ENCODE measurements at regions not wholly inside any gene's neighbourhood (a gene's known extent, or its start where the extent isn't known, plus 50 kb on each side); places are given as distances from the start of the nearest gene placed in this dataset.

DNA sequence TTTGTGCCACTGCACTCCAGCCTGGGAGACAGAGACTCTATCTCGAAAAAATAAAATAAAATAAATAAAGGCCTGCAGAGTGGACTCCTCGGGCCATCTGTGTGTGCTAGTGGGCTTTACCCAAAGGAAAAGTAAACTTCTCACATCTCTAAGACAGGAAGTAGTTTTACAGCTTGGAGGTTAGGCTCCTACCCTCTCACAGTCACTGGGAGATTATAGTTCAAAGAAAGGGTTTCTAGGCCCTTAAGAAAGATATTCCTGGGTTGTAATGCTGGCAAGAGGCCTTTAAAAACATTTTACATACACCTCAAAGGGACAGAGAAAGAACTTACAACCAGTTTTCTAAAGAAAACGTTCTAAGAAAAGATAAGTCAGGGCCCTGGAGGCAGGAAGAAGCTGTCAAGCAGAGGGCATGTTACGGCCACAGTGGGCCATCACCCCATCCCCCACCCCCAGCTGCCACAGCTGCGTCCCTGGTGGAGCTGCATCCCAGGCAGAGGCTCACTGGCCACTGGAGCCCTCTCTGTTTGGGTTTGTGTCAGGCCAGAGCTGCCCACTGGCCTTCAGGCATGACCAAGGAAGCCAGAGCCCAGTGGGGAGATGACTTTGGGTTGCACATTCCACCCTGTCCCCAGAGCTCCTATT lies 78.1 kb upstream of the CDK20 start:
- CTCF ChIA-PET, result no interaction called here
- POLR2A ChIA-PET, result no interaction called here
- 35% methylated on average over 5 of the region's 5 CpGs for WGBS (ENCODE audit: low lambda C conversion rate)

DNA sequence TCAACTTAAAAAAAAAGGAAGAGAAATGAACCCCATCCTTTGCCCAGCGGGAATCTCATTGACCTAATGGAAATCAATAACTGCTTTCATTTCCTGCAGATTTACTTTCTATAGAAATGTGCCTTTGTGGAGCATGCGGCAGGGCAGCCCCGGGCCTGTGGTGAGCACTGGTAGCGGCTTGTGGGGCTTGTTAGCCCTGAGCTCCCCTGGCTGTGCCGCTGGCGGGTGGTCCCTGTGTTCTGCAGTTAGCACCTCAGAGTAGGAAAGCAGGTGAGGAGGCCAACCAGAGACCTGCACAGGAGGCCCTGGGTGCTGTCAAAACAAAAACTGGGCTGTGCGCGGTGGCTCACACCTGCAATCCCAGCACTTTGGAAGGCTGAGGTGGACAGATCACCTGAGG lies 76.8 kb upstream of the CDK20 start:
- no peaks in the 10 kb centered on the region for H3F3A ChIP-seq (replicated peaks; ENCODE audit: insufficient read depth)
- WGBS (ENCODE audit: low lambda C conversion rate), result 86% methylated on average over 5 of the region's 8 CpGs
- no peaks in the 10 kb centered on the region for H3K9me2 ChIP-seq
- H3K4me3 ChIP-seq (ENCODE audit: low read depth in 2 of 2, low read length in 1 of 2), result no peak overlapping the region
- H3K36me3 ChIP-seq (replicated peaks in 1 of 2; ENCODE audit: control insufficient read depth in 1 of 2, insufficient read depth in 2 of 2, low read length in 1 of 2), result no peaks in the 10 kb centered on the region
- no peak overlapping the region for H2AFZ ChIP-seq (ENCODE audit: low read depth)
- TF ChIP-seq, protein P1, sequence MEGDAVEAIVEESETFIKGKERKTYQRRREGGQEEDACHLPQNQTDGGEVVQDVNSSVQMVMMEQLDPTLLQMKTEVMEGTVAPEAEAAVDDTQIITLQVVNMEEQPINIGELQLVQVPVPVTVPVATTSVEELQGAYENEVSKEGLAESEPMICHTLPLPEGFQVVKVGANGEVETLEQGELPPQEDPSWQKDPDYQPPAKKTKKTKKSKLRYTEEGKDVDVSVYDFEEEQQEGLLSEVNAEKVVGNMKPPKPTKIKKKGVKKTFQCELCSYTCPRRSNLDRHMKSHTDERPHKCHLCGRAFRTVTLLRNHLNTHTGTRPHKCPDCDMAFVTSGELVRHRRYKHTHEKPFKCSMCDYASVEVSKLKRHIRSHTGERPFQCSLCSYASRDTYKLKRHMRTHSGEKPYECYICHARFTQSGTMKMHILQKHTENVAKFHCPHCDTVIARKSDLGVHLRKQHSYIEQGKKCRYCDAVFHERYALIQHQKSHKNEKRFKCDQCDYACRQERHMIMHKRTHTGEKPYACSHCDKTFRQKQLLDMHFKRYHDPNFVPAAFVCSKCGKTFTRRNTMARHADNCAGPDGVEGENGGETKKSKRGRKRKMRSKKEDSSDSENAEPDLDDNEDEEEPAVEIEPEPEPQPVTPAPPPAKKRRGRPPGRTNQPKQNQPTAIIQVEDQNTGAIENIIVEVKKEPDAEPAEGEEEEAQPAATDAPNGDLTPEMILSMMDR (IDR thresholded peaks at IDR 0.05), result no peak
- TF ChIP-seq RXRA (IDR thresholded peaks at IDR 0.05; ENCODE audit: borderline replicate concordance, low read depth) (no peak), FOSL2 (IDR thresholded peaks at IDR 0.05; ENCODE audit: borderline replicate concordance, low read depth) (no peak), RAD21 (IDR thresholded peaks at IDR 0.05; ENCODE audit: low read length) (no peak), EP300 (IDR thresholded peaks at IDR 0.05; ENCODE audit: borderline replicate concordance in 1 of 2, low read depth in 1 of 2, low read length in 1 of 2) (no peak), SIN3A (IDR thresholded peaks at IDR 0.05; ENCODE audit: borderline replicate concordance, low read depth, low read length) (no peak), SMC3 (IDR thresholded peaks at IDR 0.05; ENCODE audit: low read depth, low read length) (no peak), POLR2AphosphoS5 (IDR thresholded peaks at IDR 0.05; ENCODE audit: low read depth, low read length) (no peak)
- TF ChIP-seq, protein P2, sequence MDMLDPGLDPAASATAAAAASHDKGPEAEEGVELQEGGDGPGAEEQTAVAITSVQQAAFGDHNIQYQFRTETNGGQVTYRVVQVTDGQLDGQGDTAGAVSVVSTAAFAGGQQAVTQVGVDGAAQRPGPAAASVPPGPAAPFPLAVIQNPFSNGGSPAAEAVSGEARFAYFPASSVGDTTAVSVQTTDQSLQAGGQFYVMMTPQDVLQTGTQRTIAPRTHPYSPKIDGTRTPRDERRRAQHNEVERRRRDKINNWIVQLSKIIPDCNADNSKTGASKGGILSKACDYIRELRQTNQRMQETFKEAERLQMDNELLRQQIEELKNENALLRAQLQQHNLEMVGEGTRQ (IDR thresholded peaks at IDR 0.05; ENCODE audit: borderline replicate concordance, low read depth, low read length), result no peak
- TF ChIP-seq, protein P3, sequence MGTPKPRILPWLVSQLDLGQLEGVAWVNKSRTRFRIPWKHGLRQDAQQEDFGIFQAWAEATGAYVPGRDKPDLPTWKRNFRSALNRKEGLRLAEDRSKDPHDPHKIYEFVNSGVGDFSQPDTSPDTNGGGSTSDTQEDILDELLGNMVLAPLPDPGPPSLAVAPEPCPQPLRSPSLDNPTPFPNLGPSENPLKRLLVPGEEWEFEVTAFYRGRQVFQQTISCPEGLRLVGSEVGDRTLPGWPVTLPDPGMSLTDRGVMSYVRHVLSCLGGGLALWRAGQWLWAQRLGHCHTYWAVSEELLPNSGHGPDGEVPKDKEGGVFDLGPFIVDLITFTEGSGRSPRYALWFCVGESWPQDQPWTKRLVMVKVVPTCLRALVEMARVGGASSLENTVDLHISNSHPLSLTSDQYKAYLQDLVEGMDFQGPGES (IDR thresholded peaks at IDR 0.05; ENCODE audit: low read depth, low read length), result no peak
- DNase-seq, result no peak
- ChIA-PET POLR2A (no interaction called here), CTCF (interaction anchor here (0.9 to 1.5 kb wide), 2 partner anchors 9 to 25 kb away, joined by 4 read pairs; no protein-coding TSS in a partner anchor)
- no peaks in the 10 kb centered on the region for H4K20me1 ChIP-seq (ENCODE audit: insufficient read depth)
- H3K4me2 ChIP-seq, result no peak overlapping the region
- H3K9ac ChIP-seq, result no peak overlapping the region
- no peaks in the 10 kb centered on the region for H3K79me2 ChIP-seq (ENCODE audit: insufficient read depth)
- no peak overlapping the region for H3K27ac ChIP-seq (ENCODE audit: low read depth in 2 of 2, low read length in 1 of 2)
- H3K4me1 ChIP-seq (ENCODE audit: control insufficient read depth in 1 of 2, insufficient read depth in 2 of 2, low read depth in 1 of 2, low read length in 1 of 2), result no peaks in the 10 kb centered on the region; a peak in 1 of 4 replicates
- H3K27me3 ChIP-seq (ENCODE audit: insufficient read depth), result no peaks in the 10 kb centered on the region
- H3K9me3 ChIP-seq, result no peaks in the 10 kb centered on the region

More for the DNA sequence above, 78.1 kb upstream of the CDK20 start:
- no peak overlapping the region for H2AFZ ChIP-seq (ENCODE audit: low read depth)
- TF ChIP-seq RXRA (IDR thresholded peaks at IDR 0.05; ENCODE audit: borderline replicate concordance, low read depth) (no peak), RCOR1 (IDR thresholded peaks at IDR 0.05; ENCODE audit: low read length) (no peak), RFX5 (IDR thresholded peaks at IDR 0.05; ENCODE audit: low read length) (no peak), EZH2phosphoT487 (IDR thresholded peaks at IDR 0.05; ENCODE audit: borderline replicate concordance, low read depth) (no peak), JUND (IDR thresholded peaks at IDR 0.05) (no peak), NRF1 (IDR thresholded peaks at IDR 0.05; ENCODE audit: low read depth, low read length) (no peak), TEAD4 (IDR thresholded peaks at IDR 0.05; ENCODE audit: borderline replicate concordance, insufficient read depth) (no peak)
- TF ChIP-seq, protein P4, sequence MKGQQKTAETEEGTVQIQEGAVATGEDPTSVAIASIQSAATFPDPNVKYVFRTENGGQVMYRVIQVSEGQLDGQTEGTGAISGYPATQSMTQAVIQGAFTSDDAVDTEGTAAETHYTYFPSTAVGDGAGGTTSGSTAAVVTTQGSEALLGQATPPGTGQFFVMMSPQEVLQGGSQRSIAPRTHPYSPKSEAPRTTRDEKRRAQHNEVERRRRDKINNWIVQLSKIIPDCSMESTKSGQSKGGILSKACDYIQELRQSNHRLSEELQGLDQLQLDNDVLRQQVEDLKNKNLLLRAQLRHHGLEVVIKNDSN (IDR thresholded peaks at IDR 0.05; ENCODE audit: borderline replicate concordance, low read depth), result no peak
- TF ChIP-seq, protein P5, sequence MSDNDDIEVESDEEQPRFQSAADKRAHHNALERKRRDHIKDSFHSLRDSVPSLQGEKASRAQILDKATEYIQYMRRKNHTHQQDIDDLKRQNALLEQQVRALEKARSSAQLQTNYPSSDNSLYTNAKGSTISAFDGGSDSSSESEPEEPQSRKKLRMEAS (IDR thresholded peaks at IDR 0.05; ENCODE audit: low read depth), result no peak
- TF ChIP-seq, protein P6, sequence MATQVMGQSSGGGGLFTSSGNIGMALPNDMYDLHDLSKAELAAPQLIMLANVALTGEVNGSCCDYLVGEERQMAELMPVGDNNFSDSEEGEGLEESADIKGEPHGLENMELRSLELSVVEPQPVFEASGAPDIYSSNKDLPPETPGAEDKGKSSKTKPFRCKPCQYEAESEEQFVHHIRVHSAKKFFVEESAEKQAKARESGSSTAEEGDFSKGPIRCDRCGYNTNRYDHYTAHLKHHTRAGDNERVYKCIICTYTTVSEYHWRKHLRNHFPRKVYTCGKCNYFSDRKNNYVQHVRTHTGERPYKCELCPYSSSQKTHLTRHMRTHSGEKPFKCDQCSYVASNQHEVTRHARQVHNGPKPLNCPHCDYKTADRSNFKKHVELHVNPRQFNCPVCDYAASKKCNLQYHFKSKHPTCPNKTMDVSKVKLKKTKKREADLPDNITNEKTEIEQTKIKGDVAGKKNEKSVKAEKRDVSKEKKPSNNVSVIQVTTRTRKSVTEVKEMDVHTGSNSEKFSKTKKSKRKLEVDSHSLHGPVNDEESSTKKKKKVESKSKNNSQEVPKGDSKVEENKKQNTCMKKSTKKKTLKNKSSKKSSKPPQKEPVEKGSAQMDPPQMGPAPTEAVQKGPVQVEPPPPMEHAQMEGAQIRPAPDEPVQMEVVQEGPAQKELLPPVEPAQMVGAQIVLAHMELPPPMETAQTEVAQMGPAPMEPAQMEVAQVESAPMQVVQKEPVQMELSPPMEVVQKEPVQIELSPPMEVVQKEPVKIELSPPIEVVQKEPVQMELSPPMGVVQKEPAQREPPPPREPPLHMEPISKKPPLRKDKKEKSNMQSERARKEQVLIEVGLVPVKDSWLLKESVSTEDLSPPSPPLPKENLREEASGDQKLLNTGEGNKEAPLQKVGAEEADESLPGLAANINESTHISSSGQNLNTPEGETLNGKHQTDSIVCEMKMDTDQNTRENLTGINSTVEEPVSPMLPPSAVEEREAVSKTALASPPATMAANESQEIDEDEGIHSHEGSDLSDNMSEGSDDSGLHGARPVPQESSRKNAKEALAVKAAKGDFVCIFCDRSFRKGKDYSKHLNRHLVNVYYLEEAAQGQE (IDR thresholded peaks at IDR 0.05; ENCODE audit: low read depth, low read length), result no peak
- H3K4me2 ChIP-seq, result no peak overlapping the region
- H3K27me3 ChIP-seq (ENCODE audit: insufficient read depth), result no peaks in the 10 kb centered on the region
- H3K9ac ChIP-seq, result no peak overlapping the region
- no peaks in the 10 kb centered on the region; a peak in 1 of 4 replicates for H3K4me1 ChIP-seq (ENCODE audit: control insufficient read depth in 1 of 2, insufficient read depth in 2 of 2, low read depth in 1 of 2, low read length in 1 of 2)
- H3K79me2 ChIP-seq (ENCODE audit: insufficient read depth), result no peaks in the 10 kb centered on the region
- H3K36me3 ChIP-seq (replicated peaks in 1 of 2; ENCODE audit: control insufficient read depth in 1 of 2, insufficient read depth in 2 of 2, low read length in 1 of 2), result no peaks in the 10 kb centered on the region
- no peaks in the 10 kb centered on the region for H4K20me1 ChIP-seq (ENCODE audit: insufficient read depth)
- H3F3A ChIP-seq (replicated peaks; ENCODE audit: insufficient read depth), result no peaks in the 10 kb centered on the region
- H3K27ac ChIP-seq (ENCODE audit: low read depth in 2 of 2, low read length in 1 of 2), result no peak overlapping the region
- H3K9me2 ChIP-seq, result no peaks in the 10 kb centered on the region
- DNase-seq, result no peak
- H3K4me3 ChIP-seq (ENCODE audit: low read depth in 2 of 2, low read length in 1 of 2), result no peak overlapping the region
- H3K9me3 ChIP-seq, result no peaks in the 10 kb centered on the region

All from SK-N-SH (cell line).